Loucy (cell line): ENCODE measurements at regions not wholly inside any gene's neighbourhood (a gene's known extent, or its start where the extent isn't known, plus 50 kb on each side); places are given as distances from the start of the nearest gene placed in this dataset.

Source experiments
- H2AFZ ChIP-seq: fragments of 200-600 bp; sonication (generic); 2 replicates; pipeline ENCODE4 v1.6.0; 2016; ENCODE audit warnings: antibody characterized with exemption, mild to moderate bottlenecking, low read length, moderate library complexity
- H3F3A ChIP-seq: fragments of 200-600 bp; 2 replicates; pipeline ENCODE4 v1.6.0; 2016; ENCODE audit warnings: antibody characterized with exemption, low read depth, mild to moderate bottlenecking
- H3K27me3 ChIP-seq: fragments of 200-600 bp; sonication (generic); 2 replicates; pipeline ENCODE4 v1.6.1; 2014; ENCODE audit warnings: low read length, mild to moderate bottlenecking; ENCODE audit not compliant: insufficient read depth, poor library complexity, severe bottlenecking
- H3K36me3 ChIP-seq: fragments of 200-600 bp; sonication (generic); 2 replicates; pipeline ENCODE4 v1.6.1; 2016; ENCODE audit warnings: low read length; ENCODE audit not compliant: insufficient read depth
- H3K4me1 ChIP-seq: fragments of 200-600 bp; sonication (generic); 2 replicates; pipeline ENCODE4 v1.5.1; 2014; ENCODE audit warnings: low read length, mild to moderate bottlenecking; ENCODE audit not compliant: insufficient read depth, poor library complexity, severe bottlenecking
- H3K4me2 ChIP-seq: fragments of 200-600 bp; sonication (generic); 2 replicates; pipeline ENCODE4 v1.6.0; 2014; ENCODE audit warnings: antibody characterized with exemption, low read length, low read depth, mild to moderate bottlenecking; ENCODE audit not compliant: poor library complexity, severe bottlenecking
- H3K4me3 ChIP-seq: fragments of 200-600 bp; sonication (generic); 2 replicates; pipeline ENCODE4 v1.5.1; 2014; ENCODE audit warnings: low read length, mild to moderate bottlenecking, mixed read lengths; ENCODE audit not compliant: poor library complexity, severe bottlenecking
- H3K79me2 ChIP-seq: fragments of 200-600 bp; sonication (generic); 2 replicates; pipeline ENCODE4 v1.6.1; 2014; ENCODE audit warnings: low read length; ENCODE audit not compliant: insufficient read depth
- H3K9ac ChIP-seq: fragments of 200-600 bp; sonication (generic); 2 replicates; pipeline ENCODE4 v1.6.0; 2014; ENCODE audit warnings: mild to moderate bottlenecking, low read depth, low read length, moderate library complexity; ENCODE audit not compliant: poor library complexity, severe bottlenecking
- H3K9me2 ChIP-seq: fragments of 200-600 bp; sonication (generic); replicated peaks from 2 replicates; pipeline ENCODE4 v1.6.1; 2016; ENCODE audit warnings: low read depth, low read length, mixed read lengths
- H3K9me3 ChIP-seq: fragments of 200-600 bp; sonication (generic); 2 replicates; pipeline ENCODE4 v1.6.1; 2014; ENCODE audit warnings: mild to moderate bottlenecking, antibody characterized with exemption, low read length, low read depth; ENCODE audit not compliant: insufficient read depth
- H4K20me1 ChIP-seq: fragments of 200-600 bp; sonication (generic); 2 replicates; pipeline ENCODE4 v1.6.0; 2014; ENCODE audit warnings: antibody characterized with exemption, low read length, mild to moderate bottlenecking; ENCODE audit not compliant: insufficient read depth, poor library complexity, severe bottlenecking
- EZH2phosphoT487 ChIP-seq: fragments of 200-600 bp; IDR thresholded peaks from 2 replicates; pipeline ENCODE4 v1.6.1; 2018; ENCODE audit warnings: antibody characterized with exemption, mild to moderate bottlenecking, moderate library complexity, borderline replicate concordance
- TF ChIP-seq, protein P1 (sequence below): fragments of 200-600 bp; sonication (generic); conservative IDR thresholded peaks from 2 replicates; pipeline ENCODE4 v1.5.1; 2014; ENCODE audit warnings: mild to moderate bottlenecking, antibody characterized with exemption, low read length

GRCh38 chr4:10200869-10201268 is 84.3 kb upstream of the WDR1 start:
- H4K20me1 ChIP-seq: no peaks in the 10 kb centered on the region
- no peak overlapping the region for H2AFZ ChIP-seq
- no peaks in the 10 kb centered on the region for H3K4me1 ChIP-seq
- H3K4me2 ChIP-seq: no peak overlapping the region
- no peak overlapping the region for H3K9ac ChIP-seq
- no peaks in the 10 kb centered on the region for H3K27me3 ChIP-seq
- H3F3A ChIP-seq: no peaks in the 10 kb centered on the region
- no peaks in the 10 kb centered on the region for H3K36me3 ChIP-seq
- no peak for TF ChIP-seq EZH2phosphoT487
- TF ChIP-seq, protein P1, sequence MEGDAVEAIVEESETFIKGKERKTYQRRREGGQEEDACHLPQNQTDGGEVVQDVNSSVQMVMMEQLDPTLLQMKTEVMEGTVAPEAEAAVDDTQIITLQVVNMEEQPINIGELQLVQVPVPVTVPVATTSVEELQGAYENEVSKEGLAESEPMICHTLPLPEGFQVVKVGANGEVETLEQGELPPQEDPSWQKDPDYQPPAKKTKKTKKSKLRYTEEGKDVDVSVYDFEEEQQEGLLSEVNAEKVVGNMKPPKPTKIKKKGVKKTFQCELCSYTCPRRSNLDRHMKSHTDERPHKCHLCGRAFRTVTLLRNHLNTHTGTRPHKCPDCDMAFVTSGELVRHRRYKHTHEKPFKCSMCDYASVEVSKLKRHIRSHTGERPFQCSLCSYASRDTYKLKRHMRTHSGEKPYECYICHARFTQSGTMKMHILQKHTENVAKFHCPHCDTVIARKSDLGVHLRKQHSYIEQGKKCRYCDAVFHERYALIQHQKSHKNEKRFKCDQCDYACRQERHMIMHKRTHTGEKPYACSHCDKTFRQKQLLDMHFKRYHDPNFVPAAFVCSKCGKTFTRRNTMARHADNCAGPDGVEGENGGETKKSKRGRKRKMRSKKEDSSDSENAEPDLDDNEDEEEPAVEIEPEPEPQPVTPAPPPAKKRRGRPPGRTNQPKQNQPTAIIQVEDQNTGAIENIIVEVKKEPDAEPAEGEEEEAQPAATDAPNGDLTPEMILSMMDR: no peak
- no peak overlapping the region for H3K4me3 ChIP-seq
- H3K79me2 ChIP-seq: no peaks in the 10 kb centered on the region
- no peaks in the 10 kb centered on the region for H3K9me2 ChIP-seq
- H3K9me3 ChIP-seq: no peaks in the 10 kb centered on the region

GRCh38 chr4:10198365-10198764 is 81.8 kb upstream of the WDR1 start:
- Histone ChIP-seq H4K20me1 (no peaks in the 10 kb centered on the region), H3K9me2 (no peaks in the 10 kb centered on the region), H3K9ac (no peak overlapping the region), H3K4me2 (no peak overlapping the region), H3K36me3 (no peaks in the 10 kb centered on the region), H3K9me3 (no peaks in the 10 kb centered on the region), H3K27me3 (no peaks in the 10 kb centered on the region), H3F3A (no peaks in the 10 kb centered on the region), H3K4me1 (no peaks in the 10 kb centered on the region), H3K4me3 (no peak overlapping the region), H3K79me2 (no peaks in the 10 kb centered on the region), H2AFZ (no peak overlapping the region)
- TF ChIP-seq EZH2phosphoT487: no peak
- TF ChIP-seq, protein P1: no peak

GRCh38 chr4:10197952-10198351 is 81.4 kb upstream of the WDR1 start:
- no peaks in the 10 kb centered on the region for H4K20me1 ChIP-seq
- no peak overlapping the region for H2AFZ ChIP-seq
- no peaks in the 10 kb centered on the region for H3K4me1 ChIP-seq
- no peaks in the 10 kb centered on the region for H3F3A ChIP-seq
- no peak overlapping the region for H3K4me2 ChIP-seq
- no peak overlapping the region for H3K4me3 ChIP-seq
- no peaks in the 10 kb centered on the region for H3K9me3 ChIP-seq
- no peaks in the 10 kb centered on the region for H3K9me2 ChIP-seq
- H3K9ac ChIP-seq: no peak overlapping the region
- no peak for TF ChIP-seq EZH2phosphoT487
- TF ChIP-seq, protein P1: no peak
- H3K36me3 ChIP-seq: no peaks in the 10 kb centered on the region
- no peaks in the 10 kb centered on the region for H3K79me2 ChIP-seq
- no peaks in the 10 kb centered on the region for H3K27me3 ChIP-seq
